CD14-positive monocyte (primary cell): ENCODE measurements at regions not wholly inside any gene's neighbourhood (a gene's known extent, or its start where the extent isn't known, plus 50 kb on each side); places are given as distances from the start of the nearest gene placed in this dataset.

Source experiments
- DNase-seq, 3 donors: peaks; one replicate each; pipeline ENCODE4 v3.0.0-alpha.2; 2011 to 2022
- H2AFZ ChIP-seq: 2 replicates; pipeline ENCODE4 v1.6.0; 2012; ENCODE audit warnings: mild to moderate bottlenecking, low read depth, low read length, inconsistent platforms; ENCODE audit not compliant: insufficient read depth, poor library complexity, severe bottlenecking
- H3K27ac ChIP-seq, 2 donors: 1 replicate in 1 of 2; 2 replicates in 1 of 2; pipeline ENCODE4 v1.5.1; 2012 to 2013; ENCODE audit warnings: low read length in 2 of 2, control low read depth in 1 of 2, inconsistent platforms in 1 of 2, low read depth in 1 of 2, mild to moderate bottlenecking in 1 of 2
- H3K27me3 ChIP-seq, 2 donors: one replicate each; pipeline versions ENCODE4 v1.6.0 to v1.6.1; 2011 to 2013; ENCODE audit warnings: low read length in 2 of 2; ENCODE audit not compliant: control insufficient read depth in 2 of 2, insufficient read depth in 2 of 2
- H3K36me3 ChIP-seq, 2 donors: replicated peaks in 1 of 2; 1 replicate in 1 of 2; 2 replicates in 1 of 2; pipeline versions ENCODE4 v1.5.1 to v1.6.1; 2012 to 2013; ENCODE audit warnings: low read length in 2 of 2, control low read depth in 1 of 2, inconsistent platforms in 1 of 2, mild to moderate bottlenecking in 1 of 2; ENCODE audit not compliant: insufficient read depth in 2 of 2, control insufficient read depth in 1 of 2
- H3K4me1 ChIP-seq, 2 donors: 1 replicate in 1 of 2; 2 replicates in 1 of 2; pipeline versions ENCODE4 v1.5.1 to v1.6.1; 2012 to 2013; ENCODE audit warnings: low read length in 2 of 2, control low read depth in 1 of 2, inconsistent platforms in 1 of 2, mild to moderate bottlenecking in 1 of 2, moderate library complexity in 1 of 2; ENCODE audit not compliant: insufficient read depth in 2 of 2, control insufficient read depth in 1 of 2
- H3K4me2 ChIP-seq: replicated peaks from 2 replicates; pipeline ENCODE3; 2012; ENCODE audit warnings: low read length, moderate library complexity, mild to moderate bottlenecking; ENCODE audit not compliant: poor library complexity, severe bottlenecking; ENCODE audit errors: extremely low read depth
- H3K4me3 ChIP-seq, 3 experiments: fragments of 200-600 bp in 1 of 3; sonication (generic) in 1 of 3; replicated peaks in 1 of 3; 1 replicate in 2 of 3; 2 replicates in 1 of 3; pipeline ENCODE4 v1.5.1; 2011 to 2013; ENCODE audit warnings: low read length in 3 of 3, mild to moderate bottlenecking in 3 of 3, control low read depth in 2 of 3, low read depth in 2 of 3, inconsistent platforms in 1 of 3, moderate library complexity in 1 of 3
- H3K79me2 ChIP-seq: 2 replicates; pipeline ENCODE4 v1.6.0; 2012; ENCODE audit warnings: mild to moderate bottlenecking, control low read depth, inconsistent platforms, low read length, moderate library complexity; ENCODE audit not compliant: insufficient read depth
- H3K9ac ChIP-seq: 2 replicates; pipeline ENCODE4 v1.6.0; 2017; ENCODE audit warnings: low read length, mild to moderate bottlenecking; ENCODE audit not compliant: insufficient read depth, poor library complexity, severe bottlenecking
- H3K9me3 ChIP-seq, 2 donors: replicated peaks in 1 of 2; 1 replicate in 1 of 2; 2 replicates in 1 of 2; pipeline versions ENCODE4 v1.5.1 to v1.6.1; 2012 to 2013; ENCODE audit warnings: low read length in 2 of 2, control low read depth in 1 of 2; ENCODE audit not compliant: control insufficient read depth in 1 of 2, insufficient read depth in 1 of 2
- H4K20me1 ChIP-seq: 2 replicates; pipeline ENCODE4 v1.6.0; 2012; ENCODE audit warnings: mild to moderate bottlenecking, low read length, control low read depth, moderate library complexity; ENCODE audit not compliant: insufficient read depth
- H3K27ac Mint-ChIP-seq, 7 donors: one replicate each; pipeline ENCODE4 v1.8.0; 2020; ENCODE audit warnings: mild to moderate bottlenecking in 7 of 7, mixed read lengths in 7 of 7, moderate library complexity in 6 of 7, inconsistent platforms in 2 of 7
- H3K27me3 Mint-ChIP-seq, 3 donors: one replicate each; pipeline ENCODE4 v1.8.0; 2021 to 2022; ENCODE audit warnings: low read depth in 3 of 3, mild to moderate bottlenecking in 3 of 3, mixed read lengths in 3 of 3, moderate library complexity in 3 of 3, inconsistent platforms in 1 of 3
- H3K36me3 Mint-ChIP-seq, 2 donors: one replicate each; pipeline ENCODE4 v1.8.0; 2020; ENCODE audit warnings: mixed read lengths in 2 of 2, inconsistent platforms in 1 of 2, mild to moderate bottlenecking in 1 of 2
- H3K4me1 Mint-ChIP-seq: one replicate; pipeline ENCODE4 v1.8.0; 2020; ENCODE audit warnings: mild to moderate bottlenecking, mixed read lengths
- H3K4me3 Mint-ChIP-seq, 2 donors: one replicate each; pipeline ENCODE4 v1.8.0; 2020; ENCODE audit warnings: mild to moderate bottlenecking in 2 of 2, mixed read lengths in 2 of 2, moderate library complexity in 1 of 2
- H3K9me3 Mint-ChIP-seq, 7 donors: one replicate each; pipeline ENCODE4 v1.8.0; 2020 to 2022; ENCODE audit warnings: mixed read lengths in 7 of 7, mild to moderate bottlenecking in 6 of 7, moderate library complexity in 6 of 7, inconsistent platforms in 2 of 7
- WGBS: methylation state at CpG from one replicate; pipeline ENCODE4 v1.1.5; 2013; ENCODE audit warnings: missing lambda C conversion rate; ENCODE audit not compliant: insufficient coverage; 5-methylcytosine and 5-hydroxymethylcytosine counted together
- intact Hi-C, 2 donors: fragments of 100-400 bp; cut with micrococcal nuclease; formaldehyde crosslinking; loops; one replicate each; pipeline versions ENCODE4 v1.15.0 to v1.15.1; 2023
- TF ChIP-seq, protein P1 (sequence below): fragments of 200-600 bp; IDR thresholded peaks from one replicate; pipeline ENCODE4 v1.8.0; 2022; ENCODE audit warnings: antibody characterized with exemption, mild to moderate bottlenecking

GRCh38 chr7:132639983-132640382 is 63.7 kb upstream of the PLXNA4 start:
- H4K20me1 ChIP-seq = no peaks in the 10 kb centered on the region
- no peak overlapping the region for H2AFZ ChIP-seq
- no peak overlapping the region for H3K4me3 ChIP-seq
- Mint-ChIP-seq H3K27me3 (peaks cover 0 to 2% (median 0%) of the 10 kb centered on the region in 3 donors), H3K36me3 (no peaks in the 10 kb centered on the region), H3K9me3 (peaks cover 0 to 4% (median 0%) of the 10 kb centered on the region in 7 donors), H3K27ac (no peak overlapping the region), H3K4me3 (no peak overlapping the region), H3K4me1 (no peaks in the 10 kb centered on the region)
- no peak overlapping the region for H3K9ac ChIP-seq
- H3K9me3 ChIP-seq = no peaks in the 10 kb centered on the region
- no peak for DNase-seq
- TF ChIP-seq, protein P1, sequence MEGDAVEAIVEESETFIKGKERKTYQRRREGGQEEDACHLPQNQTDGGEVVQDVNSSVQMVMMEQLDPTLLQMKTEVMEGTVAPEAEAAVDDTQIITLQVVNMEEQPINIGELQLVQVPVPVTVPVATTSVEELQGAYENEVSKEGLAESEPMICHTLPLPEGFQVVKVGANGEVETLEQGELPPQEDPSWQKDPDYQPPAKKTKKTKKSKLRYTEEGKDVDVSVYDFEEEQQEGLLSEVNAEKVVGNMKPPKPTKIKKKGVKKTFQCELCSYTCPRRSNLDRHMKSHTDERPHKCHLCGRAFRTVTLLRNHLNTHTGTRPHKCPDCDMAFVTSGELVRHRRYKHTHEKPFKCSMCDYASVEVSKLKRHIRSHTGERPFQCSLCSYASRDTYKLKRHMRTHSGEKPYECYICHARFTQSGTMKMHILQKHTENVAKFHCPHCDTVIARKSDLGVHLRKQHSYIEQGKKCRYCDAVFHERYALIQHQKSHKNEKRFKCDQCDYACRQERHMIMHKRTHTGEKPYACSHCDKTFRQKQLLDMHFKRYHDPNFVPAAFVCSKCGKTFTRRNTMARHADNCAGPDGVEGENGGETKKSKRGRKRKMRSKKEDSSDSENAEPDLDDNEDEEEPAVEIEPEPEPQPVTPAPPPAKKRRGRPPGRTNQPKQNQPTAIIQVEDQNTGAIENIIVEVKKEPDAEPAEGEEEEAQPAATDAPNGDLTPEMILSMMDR = no peak
- H3K27me3 ChIP-seq = no peaks in the 10 kb centered on the region
- no peaks in the 10 kb centered on the region for H3K4me1 ChIP-seq
- WGBS = no CpG with 5 or more reads among the region's 5 CpGs
- no peak overlapping the region for H3K4me2 ChIP-seq
- intact Hi-C loops = no loop called here
- H3K27ac ChIP-seq = no peak overlapping the region
- H3K79me2 ChIP-seq = no peaks in the 10 kb centered on the region
- no peaks in the 10 kb centered on the region for H3K36me3 ChIP-seq

DNA sequence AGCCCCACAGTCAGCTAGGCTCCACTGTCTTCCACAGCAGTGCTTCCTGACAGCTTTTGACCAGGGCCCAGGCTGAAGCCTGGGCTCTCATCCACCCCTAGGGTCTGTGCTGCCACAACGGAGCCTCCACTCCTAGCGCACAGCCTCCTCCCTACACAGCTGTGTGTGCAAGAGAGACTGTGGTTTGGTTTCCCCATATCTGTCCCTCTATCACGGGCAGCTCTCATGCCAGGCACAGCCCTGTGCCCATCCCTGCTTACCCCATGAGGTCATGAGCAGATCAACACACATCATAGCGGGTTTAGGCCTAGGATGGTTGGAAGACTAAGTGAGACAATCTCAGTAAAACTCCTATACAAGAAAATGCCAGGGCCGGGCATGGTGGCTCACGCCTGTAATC is 61.7 kb upstream of the PLXNA4 start:
- Histone ChIP-seq H3K4me1 (no peaks in the 10 kb centered on the region), H4K20me1 (no peaks in the 10 kb centered on the region), H3K36me3 (no peaks in the 10 kb centered on the region), H2AFZ (no peak overlapping the region), H3K27ac (no peak overlapping the region), H3K9ac (no peak overlapping the region), H3K27me3 (no peaks in the 10 kb centered on the region), H3K79me2 (no peaks in the 10 kb centered on the region), H3K4me3 (no peak overlapping the region), H3K9me3 (no peaks in the 10 kb centered on the region), H3K4me2 (no peak overlapping the region)
- no peak for DNase-seq
- peaks cover 0 to 2% (median 0%) of the 10 kb centered on the region in 7 donors for H3K9me3 Mint-ChIP-seq
- H3K27me3 Mint-ChIP-seq = peaks cover 0 to 2% (median 1%) of the 10 kb centered on the region in 3 donors
- WGBS = no CpG with 5 or more reads among the region's 6 CpGs
- no peak overlapping the region for H3K27ac Mint-ChIP-seq
- H3K4me1 Mint-ChIP-seq = no peaks in the 10 kb centered on the region
- TF ChIP-seq, protein P1 = no peak
- H3K36me3 Mint-ChIP-seq = no peaks in the 10 kb centered on the region
- H3K4me3 Mint-ChIP-seq = no peak overlapping the region
- intact Hi-C loops = no loop called here
